ENCODE measurements at regions not wholly inside any gene's neighbourhood (a gene's known extent, or its start where the extent isn't known, plus 50 kb on each side); places are given as distances from the start of the nearest gene placed in this dataset.

DNA sequence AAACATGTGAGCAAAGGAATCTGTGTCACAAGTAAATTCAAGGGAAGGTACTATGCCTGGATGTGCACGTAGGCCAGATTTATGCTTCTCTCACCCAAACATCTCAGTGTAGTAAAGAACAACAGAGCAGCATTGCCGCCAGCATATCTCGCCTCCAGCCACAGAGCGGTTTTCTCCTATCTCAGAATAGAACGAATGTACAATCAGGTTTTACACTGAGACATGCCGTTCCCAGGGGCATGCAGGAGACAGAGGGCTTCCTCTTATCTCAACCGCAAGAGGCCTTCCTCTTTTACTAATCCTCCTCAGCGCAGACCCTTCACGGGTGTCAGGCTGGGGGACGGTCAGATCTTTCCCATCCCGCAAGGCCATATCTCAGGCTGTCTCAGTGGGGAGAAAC is 175.3 kb downstream of the RPIA start:
- no peaks in the 10 kb centered on the region for H3K4me1 ChIP-seq
- DNase-seq (ENCODE audit: low spot score in 2 of 2) = no peak
- H3K27me3 ChIP-seq = no peaks in the 10 kb centered on the region
- no peak overlapping the region for H3K4me3 ChIP-seq
- TF ChIP-seq POLR2A (IDR thresholded peaks at IDR 0.05) = no peak
- no peak for TF ChIP-seq CTCF (IDR thresholded peaks at IDR 0.05)
- TF ChIP-seq POLR2AphosphoS5 (IDR thresholded peaks at IDR 0.05) = no peak
- no peak overlapping the region for H3K27ac ChIP-seq
- H3K36me3 ChIP-seq = no peaks in the 10 kb centered on the region
- intact Hi-C loops (cut with DNase I; ENCODE audit: low total_unique reads) = no loop called here
- no peaks in the 10 kb centered on the region for H3K9me3 ChIP-seq

GRCh38 chr2:88868861-88869260 is 177.4 kb downstream of the RPIA start:
- intact Hi-C loops (cut with DNase I; ENCODE audit: low total_unique reads) = no loop called here
- Histone ChIP-seq H3K4me3 (no peak overlapping the region), H3K27ac (no peak overlapping the region), H3K36me3 (no peaks in the 10 kb centered on the region), H3K27me3 (no peaks in the 10 kb centered on the region), H3K4me1 (no peaks in the 10 kb centered on the region), H3K9me3 (no peaks in the 10 kb centered on the region)
- DNase-seq (ENCODE audit: low spot score in 2 of 2) = no peak
- no peak for TF ChIP-seq CTCF (IDR thresholded peaks at IDR 0.05)
- TF ChIP-seq POLR2A (IDR thresholded peaks at IDR 0.05) = no peak
- TF ChIP-seq POLR2AphosphoS5 (IDR thresholded peaks at IDR 0.05) = no peak

GRCh38 chr2:88870267-88870839 is 178.9 kb downstream of the RPIA start:
- TF ChIP-seq CTCF (IDR thresholded peaks at IDR 0.05) (no peak), POLR2A (IDR thresholded peaks at IDR 0.05) (no peak), POLR2AphosphoS5 (IDR thresholded peaks at IDR 0.05) (no peak)
- no peaks in the 10 kb centered on the region for H3K4me1 ChIP-seq
- no peaks in the 10 kb centered on the region for H3K9me3 ChIP-seq
- H3K36me3 ChIP-seq = no peaks in the 10 kb centered on the region
- no peak overlapping the region for H3K27ac ChIP-seq
- no peak for DNase-seq (ENCODE audit: low spot score in 2 of 2)
- intact Hi-C loops (cut with DNase I; ENCODE audit: low total_unique reads) = no loop called here
- H3K4me3 ChIP-seq = no peak overlapping the region
- no peaks in the 10 kb centered on the region for H3K27me3 ChIP-seq

DNA sequence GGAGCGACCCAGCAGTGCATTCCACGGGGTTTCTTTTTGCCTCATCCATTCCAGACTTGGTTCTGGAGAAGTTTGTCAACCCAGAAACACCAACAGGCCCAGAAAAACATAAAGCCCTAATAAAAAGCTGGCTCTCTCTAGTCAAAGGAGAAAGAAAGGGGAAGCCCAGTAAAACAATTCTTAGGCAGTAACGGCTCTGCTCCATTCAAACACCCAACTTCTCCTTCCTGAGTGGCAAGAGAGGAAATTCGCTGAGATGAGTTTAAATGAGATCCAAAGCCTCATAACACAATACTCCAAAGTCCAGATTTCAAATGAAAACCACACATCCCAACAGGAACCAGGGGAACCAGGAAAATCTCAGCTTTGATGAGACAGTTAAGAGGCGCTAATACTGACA is 179.9 kb downstream of the RPIA start:
- no peaks in the 10 kb centered on the region for H3K27me3 ChIP-seq
- intact Hi-C loops (cut with DNase I; ENCODE audit: low total_unique reads) = no loop called here
- no peaks in the 10 kb centered on the region for H3K9me3 ChIP-seq
- no peak overlapping the region for H3K4me3 ChIP-seq
- H3K4me1 ChIP-seq = no peaks in the 10 kb centered on the region
- H3K36me3 ChIP-seq = no peaks in the 10 kb centered on the region
- TF ChIP-seq POLR2A (IDR thresholded peaks at IDR 0.05) = no peak
- H3K27ac ChIP-seq = no peak overlapping the region
- DNase-seq (ENCODE audit: low spot score in 2 of 2) = no peak

GRCh38 chr2:88873620-88874019 is 182.1 kb downstream of the RPIA start:
- Histone ChIP-seq H3K9me3 (no peaks in the 10 kb centered on the region), H3K27me3 (peaks cover 0 to 9% of the 10 kb centered on the region in 2 donors), H3K4me1 (no peaks in the 10 kb centered on the region), H3K36me3 (no peaks in the 10 kb centered on the region), H3K4me3 (no peak overlapping the region), H3K27ac (no peak overlapping the region)
- no peak for DNase-seq (ENCODE audit: low spot score in 2 of 2)
- no peak for TF ChIP-seq CTCF (IDR thresholded peaks at IDR 0.05)
- TF ChIP-seq POLR2A (IDR thresholded peaks at IDR 0.05) = no peak
- TF ChIP-seq POLR2AphosphoS5 (IDR thresholded peaks at IDR 0.05) = no peak
- intact Hi-C loops (cut with DNase I; ENCODE audit: low total_unique reads) = no loop called here
